Memory B cell (primary cell): ENCODE measurements at regions not wholly inside any gene's neighbourhood (a gene's known extent, or its start where the extent isn't known, plus 50 kb on each side); places are given as distances from the start of the nearest gene placed in this dataset.

Experiments
- ATAC-seq: fragments of 150-1000 bp; cut with Tn5 transposase; 2 replicates; pipeline ENCODE4 v1.10.0; 2021; ENCODE audit warnings: low read depth, mild to moderate bottlenecking, moderate library complexity
- DNase-seq, 2 donors: peaks; one replicate each; pipeline ENCODE4 v3.0.0; 2022; ENCODE audit warnings: low spot score in 2 of 2
- H3K27ac Mint-ChIP-seq: one replicate; pipeline ENCODE4 v1.8.0; 2022; ENCODE audit warnings: mild to moderate bottlenecking, moderate library complexity, mixed read lengths
- H3K27me3 Mint-ChIP-seq: one replicate; pipeline ENCODE4 v1.8.0; 2022; ENCODE audit warnings: mixed read lengths
- H3K36me3 Mint-ChIP-seq: one replicate; pipeline ENCODE4 v1.8.0; 2022; ENCODE audit warnings: mild to moderate bottlenecking, mixed read lengths
- H3K4me1 Mint-ChIP-seq: one replicate; pipeline ENCODE4 v1.8.0; 2022; ENCODE audit warnings: mixed read lengths
- H3K4me3 Mint-ChIP-seq: one replicate; pipeline ENCODE4 v1.8.0; 2022; ENCODE audit warnings: mild to moderate bottlenecking, moderate library complexity, mixed read lengths
- H3K9me3 Mint-ChIP-seq: one replicate; pipeline ENCODE4 v1.8.0; 2022; ENCODE audit warnings: mixed read lengths

GRCh38 chr22:34973016-34973415 lies 92.9 kb upstream of the ISX start:
- no peak overlapping the region for H3K4me3 Mint-ChIP-seq
- H3K36me3 Mint-ChIP-seq = no peaks in the 10 kb centered on the region
- no peak for DNase-seq
- ATAC-seq = no peak
- no peak overlapping the region for H3K27ac Mint-ChIP-seq
- H3K9me3 Mint-ChIP-seq = peaks cover 3% of the 10 kb centered on the region
- no peaks in the 10 kb centered on the region for H3K4me1 Mint-ChIP-seq
- peaks cover 4% of the 10 kb centered on the region for H3K27me3 Mint-ChIP-seq

- no peak for DNase-seq
- Mint-ChIP-seq H3K36me3 (no peaks in the 10 kb centered on the region), H3K4me3 (no peak overlapping the region)
Measured at GRCh38 chr22:34973926-34974325, 92.0 kb upstream of the ISX start.

GRCh38 chr22:34975721-34976120 lies 90.2 kb upstream of the ISX start:
- Mint-ChIP-seq H3K36me3 (no peaks in the 10 kb centered on the region), H3K4me3 (no peak overlapping the region), H3K27me3 (no peaks in the 10 kb centered on the region), H3K27ac (no peak overlapping the region), H3K9me3 (peaks cover 3% of the 10 kb centered on the region), H3K4me1 (no peaks in the 10 kb centered on the region)
- ATAC-seq = no peak
- DNase-seq = no peak

More at GRCh38 chr22:34973926-34974325, 92.0 kb upstream of the ISX start:
- Mint-ChIP-seq H3K27ac (no peak overlapping the region), H3K4me1 (no peaks in the 10 kb centered on the region), H3K9me3 (peaks cover 3% of the 10 kb centered on the region), H3K27me3 (peaks cover 4% of the 10 kb centered on the region)
- ATAC-seq = no peak

- H3K27me3 Mint-ChIP-seq = no peaks in the 10 kb centered on the region
- H3K36me3 Mint-ChIP-seq = no peaks in the 10 kb centered on the region
- ATAC-seq = no peak
- H3K4me3 Mint-ChIP-seq = no peak overlapping the region
- DNase-seq = no peak
- no peak overlapping the region for H3K27ac Mint-ChIP-seq
- no peaks in the 10 kb centered on the region for H3K4me1 Mint-ChIP-seq
- H3K9me3 Mint-ChIP-seq = peaks cover 3% of the 10 kb centered on the region
Measured at GRCh38 chr22:34976474-34976873, 89.5 kb upstream of the ISX start.

GRCh38 chr22:34976886-34977285 lies 89.1 kb upstream of the ISX start:
- Mint-ChIP-seq H3K4me1 (no peaks in the 10 kb centered on the region), H3K27me3 (no peaks in the 10 kb centered on the region), H3K9me3 (peaks cover 3% of the 10 kb centered on the region), H3K4me3 (no peak overlapping the region), H3K36me3 (no peaks in the 10 kb centered on the region), H3K27ac (no peak overlapping the region)
- DNase-seq (no peak), ATAC-seq (no peak)

- H3K27ac Mint-ChIP-seq = no peak overlapping the region
- peaks cover 3% of the 10 kb centered on the region for H3K27me3 Mint-ChIP-seq
- H3K36me3 Mint-ChIP-seq = no peaks in the 10 kb centered on the region
- no peak for DNase-seq
- H3K9me3 Mint-ChIP-seq = peaks cover 13% of the 10 kb centered on the region
- H3K4me3 Mint-ChIP-seq = no peak overlapping the region
- no peak for ATAC-seq
- no peaks in the 10 kb centered on the region for H3K4me1 Mint-ChIP-seq
Measured at GRCh38 chr22:34986523-34986922, 79.4 kb upstream of the ISX start.

GRCh38 chr22:34992672-34993071 lies 73.3 kb upstream of the ISX start:
- no peak overlapping the region for H3K27ac Mint-ChIP-seq
- ATAC-seq (no peak), DNase-seq (no peak)
- peaks cover 9% of the 10 kb centered on the region for H3K9me3 Mint-ChIP-seq
- H3K4me1 Mint-ChIP-seq = no peaks in the 10 kb centered on the region
- H3K36me3 Mint-ChIP-seq = no peaks in the 10 kb centered on the region
- peaks cover 3% of the 10 kb centered on the region for H3K27me3 Mint-ChIP-seq
- no peak overlapping the region for H3K4me3 Mint-ChIP-seq

- no peak for ATAC-seq
- no peak overlapping the region for H3K4me3 Mint-ChIP-seq
- peaks cover 5% of the 10 kb centered on the region for H3K27me3 Mint-ChIP-seq
- H3K9me3 Mint-ChIP-seq = peaks cover 4% of the 10 kb centered on the region
- H3K36me3 Mint-ChIP-seq = no peaks in the 10 kb centered on the region
- DNase-seq = no peak
- no peak overlapping the region for H3K27ac Mint-ChIP-seq
- no peaks in the 10 kb centered on the region for H3K4me1 Mint-ChIP-seq
Measured at GRCh38 chr22:34993548-34993947, 72.4 kb upstream of the ISX start.

GRCh38 chr22:34997633-34998299 lies 68.2 kb upstream of the ISX start:
- Mint-ChIP-seq H3K4me1 (no peaks in the 10 kb centered on the region), H3K36me3 (no peaks in the 10 kb centered on the region), H3K4me3 (no peak overlapping the region), H3K9me3 (peaks cover 3% of the 10 kb centered on the region), H3K27ac (no peak overlapping the region), H3K27me3 (peaks cover 7% of the 10 kb centered on the region)
- no peak for ATAC-seq
- no peak for DNase-seq

- Mint-ChIP-seq H3K4me1 (no peaks in the 10 kb centered on the region), H3K36me3 (no peaks in the 10 kb centered on the region), H3K4me3 (no peak overlapping the region), H3K9me3 (peaks cover under 1% of the 10 kb centered on the region), H3K27me3 (peaks cover 5% of the 10 kb centered on the region), H3K27ac (no peak overlapping the region)
- DNase-seq = no peak
- no peak for ATAC-seq
Measured at GRCh38 chr22:34998921-34999320, 67.0 kb upstream of the ISX start.

- no peak for ATAC-seq
- no peak overlapping the region for H3K4me3 Mint-ChIP-seq
- H3K27ac Mint-ChIP-seq = no peak overlapping the region
- H3K9me3 Mint-ChIP-seq = no peaks in the 10 kb centered on the region
- peaks cover 9% of the 10 kb centered on the region for H3K27me3 Mint-ChIP-seq
- DNase-seq = no peak
- no peaks in the 10 kb centered on the region for H3K36me3 Mint-ChIP-seq
- H3K4me1 Mint-ChIP-seq = no peaks in the 10 kb centered on the region
Measured at GRCh38 chr22:35008213-35008612, 57.7 kb upstream of the ISX start.

- no peak overlapping the region for H3K4me3 Mint-ChIP-seq
- H3K9me3 Mint-ChIP-seq = no peaks in the 10 kb centered on the region
- no peak overlapping the region for H3K27ac Mint-ChIP-seq
- peaks cover 8% of the 10 kb centered on the region for H3K27me3 Mint-ChIP-seq
- ATAC-seq (no peak), DNase-seq (no peak)
- no peaks in the 10 kb centered on the region for H3K36me3 Mint-ChIP-seq
- H3K4me1 Mint-ChIP-seq = no peaks in the 10 kb centered on the region
Measured at GRCh38 chr22:35010543-35010942, 55.4 kb upstream of the ISX start.

GRCh38 chr22:35014812-35015211 lies 51.1 kb upstream of the ISX start:
- Mint-ChIP-seq H3K27me3 (peaks cover 7% of the 10 kb centered on the region), H3K27ac (no peak overlapping the region), H3K4me1 (no peaks in the 10 kb centered on the region), H3K36me3 (no peaks in the 10 kb centered on the region), H3K9me3 (no peaks in the 10 kb centered on the region), H3K4me3 (no peak overlapping the region)
- DNase-seq = no peak
- no peak for ATAC-seq
